Erythroblast (primary cell): ENCODE measurements at regions not wholly inside any gene's neighbourhood (a gene's known extent, or its start where the extent isn't known, plus 50 kb on each side); places are given as distances from the start of the nearest gene placed in this dataset.

Source experiments
- GATA1 ChIP-seq: IDR thresholded peaks from 2 replicates; pipeline ENCODE4 v1.6.1; 2011; ENCODE audit warnings: low read depth, mild to moderate bottlenecking, control low read depth, low read length, moderate library complexity
- POLR2A ChIP-seq: IDR thresholded peaks from 2 replicates; pipeline ENCODE4 v1.6.1; 2011; ENCODE audit warnings: mild to moderate bottlenecking, low read length

- TF ChIP-seq POLR2A (no peak), GATA1 (no peak)
These were observed 697.6 kb downstream of the KCNA4 start for GRCh38 chr11:29319210-29319609.
